ENCODE measurements at regions not wholly inside any gene's neighbourhood (a gene's known extent, or its start where the extent isn't known, plus 50 kb on each side); places are given as distances from the start of the nearest gene placed in this dataset.
A peak's percentile ranks its signal among the peaks of the same experiment; 100 is the strongest.
"Not testable (repeated sequence)": the region's sequence is repeated elsewhere in the genome, so short reads cannot be mapped to it uniquely, and the experiment has no call there.

DNA sequence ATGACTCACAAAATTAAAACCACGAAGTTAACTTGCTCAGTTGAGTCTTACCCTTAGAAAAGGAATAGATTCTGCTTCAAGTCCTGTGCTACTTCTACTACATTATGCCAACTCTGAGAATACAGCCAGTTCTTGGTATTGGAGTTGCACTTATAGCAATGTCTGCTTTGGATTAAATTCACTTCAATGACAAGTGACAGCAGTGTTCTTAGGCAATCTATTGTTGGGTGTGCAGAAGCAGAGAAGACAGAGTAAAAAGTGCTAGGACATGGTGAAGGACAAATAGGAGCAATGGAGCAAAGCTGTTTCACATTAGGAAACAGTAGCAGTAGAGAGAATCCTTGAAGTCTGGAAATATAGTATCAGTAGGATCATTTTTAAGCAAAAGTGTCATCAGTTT lies 713.1 kb downstream of the SI start:
- DNase-seq, result no peak

DNA sequence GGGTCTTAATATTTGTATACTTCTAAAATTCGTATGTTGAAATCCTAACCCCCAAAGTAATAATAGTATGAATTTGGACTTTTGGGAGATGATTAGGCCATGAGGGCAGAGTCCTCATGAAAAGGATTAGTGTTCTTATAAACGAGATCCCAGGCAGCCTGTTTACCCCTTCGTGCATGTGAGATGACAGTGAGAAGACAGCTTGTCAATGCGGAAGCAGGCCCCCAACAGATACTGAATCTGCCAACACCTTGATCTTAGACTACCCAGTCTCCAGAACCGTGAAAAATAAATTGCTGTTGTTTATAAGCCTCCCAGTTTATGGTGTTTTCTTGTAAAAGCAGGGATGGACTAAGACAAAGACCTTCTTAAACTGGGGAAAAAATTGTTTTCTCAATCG lies 714.2 kb downstream of the SI start:
- DNase-seq, result no peak

DNA sequence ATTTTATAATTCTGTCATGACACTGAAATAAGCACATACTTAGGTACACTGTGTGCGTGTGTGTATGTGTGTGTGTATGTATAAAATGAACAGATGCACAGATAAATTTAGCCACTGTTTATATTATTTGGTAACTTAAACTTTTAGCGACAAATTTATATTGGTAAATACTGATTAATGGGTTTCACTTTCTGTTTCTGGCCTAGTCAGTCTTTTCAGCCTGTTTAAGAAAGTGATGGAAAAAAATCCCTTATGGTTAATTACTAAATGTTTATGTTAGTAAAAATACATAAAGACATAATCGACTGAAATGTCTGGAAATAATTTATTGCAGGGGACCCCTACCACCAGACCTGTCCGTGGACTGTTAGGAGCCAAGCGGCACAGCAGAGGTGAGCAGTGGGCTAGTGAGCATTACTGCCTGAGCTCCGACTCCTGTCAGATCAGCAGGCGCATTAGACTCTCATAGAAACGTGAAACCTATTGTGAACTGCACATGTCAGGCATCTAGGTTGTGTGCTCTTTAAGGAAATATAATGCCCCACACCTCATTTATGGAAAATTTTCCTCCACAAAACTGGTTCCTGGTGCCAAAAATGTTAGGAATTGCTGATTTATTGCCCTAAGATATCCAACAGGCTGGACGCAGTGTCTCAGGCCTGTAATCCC lies 717.4 kb downstream of the SI start:
- DNase-seq, result no peak

DNA sequence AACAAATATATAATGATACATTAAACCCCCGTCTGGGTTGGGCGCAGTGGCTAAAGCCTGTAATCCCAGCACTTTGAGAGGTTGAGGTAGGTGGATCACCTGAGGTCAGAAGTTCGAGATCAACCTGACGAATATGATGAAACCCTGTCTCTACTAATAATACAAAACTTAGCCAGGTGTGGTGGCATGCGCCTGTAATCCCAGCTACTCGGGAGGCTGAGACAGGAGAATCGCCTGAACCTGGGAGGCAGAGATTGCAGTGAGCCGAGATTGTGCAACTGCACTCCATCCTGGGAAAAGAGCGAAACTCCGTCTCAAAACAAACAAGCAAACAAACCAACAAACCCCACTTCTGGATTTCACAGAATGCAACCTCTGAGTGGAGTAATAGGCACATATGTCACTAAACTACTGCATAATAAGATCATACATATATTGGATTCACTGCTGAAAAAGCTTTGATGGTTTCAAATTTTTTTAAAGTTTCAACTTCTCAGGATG lies 718.2 kb downstream of the SI start:
- no peak for DNase-seq

DNA sequence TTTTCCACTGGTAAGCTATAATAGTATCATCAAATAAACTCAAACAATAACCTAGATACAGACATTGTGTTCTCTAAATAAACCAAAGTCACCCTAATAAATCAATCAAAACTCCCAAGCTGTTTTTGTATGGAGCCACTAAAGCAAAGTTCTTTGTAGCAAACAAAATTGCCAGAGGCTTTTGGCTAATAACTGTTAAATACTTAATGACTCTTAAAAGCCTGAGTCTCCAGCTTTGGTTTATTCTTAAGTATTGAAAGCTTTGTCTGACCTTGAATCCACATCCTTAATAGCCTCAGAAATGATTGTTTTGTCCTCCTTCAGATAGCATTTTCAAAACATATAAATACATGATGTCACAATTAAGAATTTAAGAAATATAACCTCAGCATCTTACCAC lies 725.3 kb downstream of the SI start:
- no peak for DNase-seq

DNA sequence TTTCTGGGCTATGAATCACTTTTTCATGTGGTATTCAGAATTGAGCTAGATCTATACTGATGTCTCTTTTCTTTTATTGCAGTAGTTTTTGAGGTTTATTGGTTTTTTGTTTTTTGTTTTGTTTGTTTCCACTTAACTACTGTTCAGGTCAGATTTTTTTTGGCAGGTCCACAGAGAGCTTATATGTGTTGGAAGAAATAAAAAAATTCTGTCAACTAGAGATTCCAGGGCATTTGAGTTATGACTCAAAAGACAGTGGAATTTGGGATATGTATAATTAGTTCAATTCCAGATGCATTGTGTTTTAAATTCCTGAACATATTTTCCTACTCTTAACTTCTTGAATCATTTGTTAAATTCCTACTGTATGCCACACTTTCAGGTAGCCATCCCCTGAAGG lies 727.2 kb downstream of the SI start:
- peak; percentile 20 for DNase-seq

DNA sequence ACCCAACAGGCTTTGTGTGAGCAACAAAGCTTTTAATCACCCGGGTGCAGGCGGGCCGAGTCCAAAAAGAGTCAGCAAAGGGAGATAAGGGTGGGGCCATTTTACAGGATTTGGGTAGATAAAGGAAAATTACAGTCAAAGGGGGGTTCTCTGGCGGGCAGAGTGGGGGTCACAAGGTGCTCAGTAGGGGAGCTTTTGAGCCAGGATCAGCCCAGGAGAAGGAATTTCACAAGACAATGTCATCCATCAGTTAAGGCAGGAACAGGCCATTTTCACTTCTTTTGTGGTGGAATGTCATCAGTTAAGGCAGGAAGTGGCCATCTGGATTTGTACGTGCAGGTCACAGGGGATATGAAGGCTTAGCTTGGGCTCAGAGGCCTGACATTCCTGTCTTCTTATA lies 736.1 kb downstream of the SI start:
- not testable (repeated sequence) for DNase-seq

- DNase-seq, result no peak
These were observed 737.2 kb downstream of the SI start for GRCh38 chr3:164341086-164341485.

DNA sequence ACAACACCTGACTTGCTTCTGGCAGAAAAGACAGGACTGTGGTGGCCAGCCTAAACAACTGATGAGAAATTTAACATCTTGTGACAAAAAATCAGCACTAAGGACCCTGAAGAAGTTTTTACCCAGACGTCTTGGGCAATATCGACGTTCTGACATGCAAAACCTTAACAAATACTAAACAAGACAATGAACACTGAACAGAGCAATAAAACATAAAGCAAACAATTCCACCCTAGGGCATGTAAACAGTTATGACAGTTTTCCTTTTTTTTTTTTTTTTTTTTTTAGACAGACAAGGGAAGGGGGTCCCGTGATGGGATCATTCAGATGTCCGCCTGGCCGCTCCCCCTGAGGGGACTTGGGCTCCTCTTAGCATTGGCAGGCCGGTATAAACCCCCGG lies 738.0 kb downstream of the SI start:
- no peak for DNase-seq

DNA sequence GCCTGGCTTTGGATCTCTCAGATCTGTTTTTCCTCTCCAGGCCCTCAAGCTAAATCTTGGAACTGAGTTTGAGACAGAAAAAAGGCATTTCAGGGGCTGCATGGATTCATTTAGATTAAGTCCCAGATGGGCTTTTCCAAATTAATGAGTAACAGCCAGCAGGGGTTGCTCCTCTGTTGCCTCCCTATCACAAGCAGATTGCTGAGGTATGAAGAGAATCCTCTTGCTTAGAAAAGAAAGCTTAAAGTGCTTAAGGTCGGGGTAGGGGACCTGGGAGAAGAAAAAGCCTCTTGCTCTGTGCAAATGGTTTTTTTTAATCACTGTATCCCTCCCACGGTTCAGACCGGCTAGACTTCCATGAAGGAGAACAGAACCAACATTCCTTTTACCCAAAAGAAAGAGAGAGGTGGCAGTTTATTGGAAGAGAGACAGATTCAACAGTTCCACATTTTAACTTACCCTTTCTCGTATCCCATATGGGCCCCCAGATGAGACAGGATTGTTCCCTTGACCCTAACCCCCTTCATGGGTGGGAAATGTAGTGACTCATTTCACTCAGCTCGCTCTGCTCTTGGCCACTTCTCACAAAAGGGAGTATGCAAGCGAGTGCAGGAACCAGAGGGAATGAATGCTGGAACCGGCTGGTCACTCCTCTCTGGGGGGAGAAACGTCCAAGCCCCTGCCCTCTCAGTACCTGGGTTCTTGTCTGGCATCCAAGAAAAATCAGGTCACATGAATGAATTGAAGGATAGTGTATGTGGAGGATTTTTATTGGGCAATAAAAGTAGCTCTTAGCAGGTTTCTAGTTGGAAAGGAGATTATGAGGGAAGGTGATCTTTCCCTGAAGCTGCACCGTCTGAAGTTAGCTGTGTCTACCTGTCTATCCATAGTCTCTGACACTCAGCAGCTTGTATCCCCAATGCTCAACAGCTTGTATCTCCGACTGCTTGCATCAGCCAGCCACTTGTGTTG lies 745.2 kb downstream of the SI start:
- peak; percentile 14 for DNase-seq

DNA sequence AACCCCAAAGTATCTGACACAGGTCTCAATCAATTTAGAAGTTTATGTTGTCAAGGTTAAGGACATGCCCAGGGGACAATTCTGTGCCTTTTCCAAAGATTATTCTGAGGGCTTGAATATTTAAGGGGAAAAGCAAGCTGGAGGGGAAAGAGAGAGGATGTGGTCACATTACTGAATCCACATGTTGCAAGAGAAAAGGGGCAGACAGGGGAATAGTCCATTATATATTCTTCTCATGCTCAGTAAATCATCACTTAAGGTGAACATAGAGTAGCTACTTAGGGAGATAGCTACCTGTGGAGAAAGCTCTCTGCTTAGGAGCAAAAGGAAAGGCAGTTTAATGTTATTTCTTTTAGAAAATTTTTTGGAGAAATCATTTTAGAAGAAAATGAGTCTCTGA lies 751.6 kb downstream of the SI start:
- DNase-seq, result no peak

DNA sequence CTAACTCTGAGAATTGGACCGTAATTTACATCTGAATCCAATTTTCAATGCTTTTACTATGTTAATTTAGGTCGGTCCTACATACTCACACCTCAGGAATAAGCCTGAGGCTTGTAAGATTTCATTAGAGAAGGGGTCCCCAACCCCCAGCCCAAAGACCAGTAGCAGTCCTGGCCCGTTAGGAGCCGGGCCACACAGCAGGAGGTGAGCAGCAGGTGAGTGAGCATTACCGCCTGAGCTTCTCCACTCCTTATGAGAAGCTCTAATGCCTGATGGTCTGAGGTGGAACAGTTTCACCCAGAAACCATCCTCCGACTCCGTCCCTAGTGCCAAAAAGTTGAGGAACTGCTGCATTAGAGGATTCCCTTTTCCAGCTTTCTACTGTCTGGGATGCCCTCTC lies 757.3 kb downstream of the SI start:
- no peak for DNase-seq

DNA sequence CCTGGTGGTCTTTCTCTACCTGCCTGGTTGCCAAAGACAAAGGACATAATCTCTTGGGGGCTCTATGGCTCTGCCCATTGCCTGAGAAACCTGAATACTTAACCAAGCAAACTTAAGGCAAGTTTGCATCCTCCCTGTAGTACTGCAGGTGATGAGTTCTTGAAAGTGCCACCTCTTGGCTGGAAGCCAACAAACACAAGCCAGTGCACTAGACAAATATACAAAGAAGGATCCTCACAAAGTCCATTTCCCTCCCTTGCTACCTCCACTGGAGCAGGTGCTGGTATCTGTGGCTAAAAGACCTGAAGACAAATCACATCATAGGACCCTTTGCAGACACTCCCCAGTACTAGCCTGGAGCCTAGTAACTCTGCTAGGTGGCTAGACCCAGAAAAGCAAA lies 772.3 kb downstream of the SI start:
- DNase-seq, result no peak

GRCh38 chr3:164303894-164304293 lies 774.4 kb downstream of the SI start:
- DNase-seq, result no peak

DNA sequence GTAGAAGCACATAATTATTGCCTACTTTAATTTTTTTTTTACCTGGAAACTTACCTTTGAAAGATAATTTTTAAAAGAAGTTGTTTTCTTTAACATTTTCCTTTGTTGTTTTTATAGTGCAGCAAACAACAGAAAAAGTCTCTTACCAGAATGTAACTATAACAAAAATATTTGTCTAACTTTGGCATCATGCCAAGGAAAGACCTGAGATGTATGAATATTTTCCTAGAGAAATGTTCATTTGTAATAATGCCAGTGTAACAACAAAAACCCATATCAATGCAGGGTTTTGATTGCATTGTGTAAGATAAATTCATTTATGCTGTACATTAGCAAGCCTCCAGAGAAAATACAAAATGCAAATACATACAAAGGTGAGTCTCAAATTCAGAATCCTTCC lies 775.7 kb downstream of the SI start:
- no peak for DNase-seq

DNA sequence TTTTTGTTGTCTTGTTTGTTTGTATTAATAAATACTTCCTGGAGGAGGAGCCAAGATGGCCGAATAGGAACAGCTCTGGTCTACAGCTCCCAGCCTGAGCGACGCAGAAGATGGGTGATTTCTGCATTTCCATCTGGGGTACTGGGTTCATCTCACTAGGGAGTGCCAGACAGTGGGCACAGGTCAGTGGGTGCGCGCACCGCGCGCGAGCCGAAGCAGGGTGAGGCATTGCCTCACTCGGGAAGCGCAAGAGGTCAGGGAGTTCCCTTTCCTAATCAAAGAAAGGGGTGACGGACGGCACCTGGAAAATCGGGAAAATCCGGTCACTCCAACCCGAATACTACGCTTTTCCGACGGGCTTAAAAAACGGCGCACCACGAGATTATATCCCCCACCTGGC lies 786.8 kb downstream of the SI start:
- DNase-seq, result not testable (repeated sequence)

- DNase-seq, result no peak
These were observed 799.7 kb downstream of the SI start for GRCh38 chr3:164278550-164278949.

DNA sequence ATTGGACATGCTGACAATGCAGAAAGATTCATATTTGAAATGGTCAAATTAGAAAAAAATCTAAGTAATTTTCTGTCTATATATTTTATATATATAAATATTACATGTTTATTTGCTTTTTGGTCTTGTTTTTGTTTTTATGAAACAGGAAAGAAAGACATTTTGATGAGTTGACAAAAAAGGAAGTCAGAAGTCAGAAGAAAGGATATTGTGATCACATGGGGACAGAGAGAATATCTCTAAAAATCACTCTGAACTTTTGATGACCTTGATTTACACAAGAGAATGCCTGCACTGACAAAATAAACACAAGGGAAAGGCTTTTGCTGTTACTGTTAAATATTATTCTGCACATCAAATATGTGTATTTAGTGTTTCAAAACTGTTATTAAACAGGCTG lies 811.2 kb downstream of the SI start:
- DNase-seq, result no peak

DNA sequence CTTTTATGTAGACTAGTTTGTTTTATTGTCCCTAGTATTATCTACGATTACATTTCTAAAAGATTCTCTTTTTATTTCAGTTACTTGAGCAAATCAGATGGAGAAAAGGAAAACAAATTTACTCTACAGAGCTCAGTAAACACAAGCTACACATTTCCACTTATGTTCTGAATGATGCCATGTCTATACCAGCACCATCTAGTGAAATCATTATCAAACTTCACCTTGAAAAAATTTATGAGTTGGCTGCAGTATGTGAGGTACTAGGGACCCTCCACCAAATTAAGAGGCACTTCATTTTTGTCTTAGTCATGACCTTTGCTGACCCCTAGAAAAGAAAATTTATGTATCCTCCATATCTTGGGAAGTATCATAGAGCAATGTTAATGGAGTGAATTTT lies 827.4 kb downstream of the SI start:
- no peak for DNase-seq

DNA sequence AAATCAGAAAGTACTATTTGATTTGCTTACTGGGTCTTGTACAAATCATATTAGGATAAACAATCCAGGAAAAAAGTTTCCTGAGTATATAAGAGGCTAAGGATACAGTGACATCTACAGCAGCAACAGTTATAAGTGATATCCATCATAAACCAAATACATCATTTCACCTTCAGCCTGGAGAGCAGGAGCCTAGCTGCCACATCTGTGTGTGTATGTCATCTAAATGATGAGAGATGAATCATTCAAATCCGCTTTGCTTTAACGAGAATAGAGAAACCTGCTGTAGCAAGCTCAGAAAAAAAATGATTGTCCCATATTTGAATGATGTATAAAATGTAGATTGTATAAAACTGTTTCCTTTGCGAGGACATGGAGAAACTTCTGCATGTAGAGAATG lies 841.4 kb downstream of the SI start:
- DNase-seq, result no peak

DNA sequence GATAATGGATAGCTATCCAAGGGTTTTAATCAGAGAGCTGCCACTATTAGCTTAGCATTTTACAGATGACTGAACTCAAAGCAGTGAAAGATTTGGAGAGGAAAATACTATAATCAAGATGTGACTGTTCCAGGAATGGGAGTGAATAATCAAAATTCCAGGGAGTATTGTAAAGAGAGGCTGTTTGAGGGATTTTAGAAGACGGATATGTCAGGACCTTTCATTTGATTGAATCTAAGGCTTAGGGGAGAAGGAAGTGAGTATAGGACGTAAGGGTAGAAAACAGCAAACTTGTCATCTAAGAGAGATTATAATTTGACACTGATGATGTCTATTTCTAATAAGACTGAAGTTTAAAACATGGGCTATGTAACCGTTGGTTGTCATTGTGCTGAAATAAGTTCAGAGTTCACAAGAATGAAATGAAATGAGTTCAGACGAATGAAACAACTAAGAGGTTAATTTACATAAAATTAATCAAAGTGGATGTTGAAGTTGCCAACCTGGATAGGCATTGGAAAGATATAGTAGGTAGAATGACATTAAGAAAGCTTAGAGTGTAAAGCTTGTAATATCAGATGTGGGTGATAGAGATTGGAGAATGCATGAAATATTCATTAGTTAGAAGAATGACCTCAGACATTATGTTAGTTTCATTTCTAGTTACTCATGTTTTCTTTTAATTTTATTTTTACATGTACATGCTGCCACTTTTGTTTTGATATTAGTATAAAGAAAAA lies 842.8 kb downstream of the SI start:
- no peak for DNase-seq

- no peak for DNase-seq
These were observed 844.3 kb downstream of the SI start for GRCh38 chr3:164233951-164234350.

GRCh38 chr3:164231718-164232117 lies 846.6 kb downstream of the SI start:
- no peak for DNase-seq
